Ovary (tissue), 7 donors: ENCODE measurements at regions not wholly inside any gene's neighbourhood (a gene's known extent, or its start where the extent isn't known, plus 50 kb on each side); places are given as distances from the start of the nearest gene placed in this dataset.

Experiments
- DNase-seq, 5 donors: peaks; one replicate each; pipeline ENCODE4 v3.0.0-alpha.2; 2019 to 2020
- H3K27ac ChIP-seq, 2 donors: fragments of 200-600 bp; one replicate each; pipeline versions ENCODE4 v1.5.1 to v1.8.0; 2019 to 2022
- H3K27me3 ChIP-seq: fragments of 200-600 bp; one replicate; pipeline ENCODE4 v1.8.0; 2022
- H3K36me3 ChIP-seq: fragments of 200-600 bp; sonication (generic); one replicate; pipeline ENCODE4 v1.5.1; 2019
- H3K4me1 ChIP-seq: one replicate; pipeline ENCODE4 v1.8.1; 2013; ENCODE audit warnings: mild to moderate bottlenecking, moderate library complexity; ENCODE audit not compliant: insufficient read depth
- H3K4me3 ChIP-seq: fragments of 200-600 bp; sonication (generic); one replicate; pipeline ENCODE4 v1.5.1; 2017
- H3K9me3 ChIP-seq, 2 donors: fragments of 200-600 bp in 1 of 2; sonication (generic) in 1 of 2; one replicate each; pipeline versions ENCODE4 v1.5.1 to v1.8.1; 2013 to 2019; ENCODE audit warnings: mild to moderate bottlenecking in 1 of 2, moderate library complexity in 1 of 2
- EP300 ChIP-seq: sonication (generic); formaldehyde crosslinking; IDR thresholded peaks from one replicate; pipeline ENCODE4 v1.6.1; 2017; ENCODE audit warnings: antibody characterized with exemption
- POLR2A ChIP-seq: fragments of 450-650 bp; IDR thresholded peaks from one replicate; pipeline ENCODE4 v1.6.1; 2017; ENCODE audit warnings: antibody characterized with exemption, mild to moderate bottlenecking, moderate library complexity
- WGBS, 3 donors: extraction: QIAGEN DNeasy Blood & Tissue Kit in 1 of 3; methylation state at CpG; one replicate each; pipeline versions ENCODE4 v1.1.5 to v1.1.7; 2013 to 2017; 5-methylcytosine and 5-hydroxymethylcytosine counted together
- intact Hi-C, 4 donors: fragments of 100-400 bp; cut with DNase I; formaldehyde crosslinking; loops; one replicate each; pipeline versions ENCODE4 v1.11.0 to v1.15.1; 2022 to 2023
- TF ChIP-seq, protein P1 (sequence below), 3 donors: fragments of 450-650 bp in 2 of 3; fragments of 200-600 bp in 1 of 3; IDR thresholded peaks; one replicate each; pipeline versions ENCODE4 v1.5.1 to v1.8.0; 2016 to 2022; ENCODE audit warnings: antibody characterized with exemption in 3 of 3, mild to moderate bottlenecking in 1 of 3
- donor health status: DM: no; HTN: no; CAD: no; lungs with moderate emphysema.
- donor health status: DM: no; HTN: no; CAD: no.
- donor health status: Bipolar disorder and iron deficiency.
- donor health status: DM: no; HTN: no; CAD: no.
- donor health status: DM: yes; HTN: yes; CAD: no.

DNA sequence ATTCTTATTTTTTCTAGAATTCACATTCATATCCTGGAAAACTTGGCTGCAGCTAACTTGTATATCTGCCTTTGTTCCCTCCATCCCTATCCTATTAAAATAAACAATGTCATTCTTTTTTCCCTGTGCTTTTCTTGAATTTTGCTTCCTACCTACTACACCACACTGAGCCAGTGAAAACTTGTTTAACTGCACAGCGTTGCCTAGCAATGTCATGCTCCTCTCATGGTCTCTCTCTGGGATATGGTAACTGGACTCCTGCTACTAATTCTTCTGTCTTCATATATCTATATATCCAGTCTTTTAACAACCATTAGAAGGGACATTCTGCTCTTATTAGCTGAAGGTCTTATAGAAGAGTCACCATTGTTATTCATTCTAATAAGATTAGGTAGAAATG is 434.4 kb downstream of the METTL15 start:
- DNase-seq = no peak
- Histone ChIP-seq H3K27me3 (no peaks in the 10 kb centered on the region), H3K4me3 (no peak overlapping the region), H3K36me3 (no peaks in the 10 kb centered on the region), H3K4me1 (no peaks in the 10 kb centered on the region), H3K27ac (no peak overlapping the region), H3K9me3 (no peaks in the 10 kb centered on the region)
- intact Hi-C loops = no loop called here
- WGBS, 3 donors = 82 to 93% (median 87%) methylated on average over 1 of the region's 1 CpG
- no peak for TF ChIP-seq EP300
- TF ChIP-seq, protein P1, sequence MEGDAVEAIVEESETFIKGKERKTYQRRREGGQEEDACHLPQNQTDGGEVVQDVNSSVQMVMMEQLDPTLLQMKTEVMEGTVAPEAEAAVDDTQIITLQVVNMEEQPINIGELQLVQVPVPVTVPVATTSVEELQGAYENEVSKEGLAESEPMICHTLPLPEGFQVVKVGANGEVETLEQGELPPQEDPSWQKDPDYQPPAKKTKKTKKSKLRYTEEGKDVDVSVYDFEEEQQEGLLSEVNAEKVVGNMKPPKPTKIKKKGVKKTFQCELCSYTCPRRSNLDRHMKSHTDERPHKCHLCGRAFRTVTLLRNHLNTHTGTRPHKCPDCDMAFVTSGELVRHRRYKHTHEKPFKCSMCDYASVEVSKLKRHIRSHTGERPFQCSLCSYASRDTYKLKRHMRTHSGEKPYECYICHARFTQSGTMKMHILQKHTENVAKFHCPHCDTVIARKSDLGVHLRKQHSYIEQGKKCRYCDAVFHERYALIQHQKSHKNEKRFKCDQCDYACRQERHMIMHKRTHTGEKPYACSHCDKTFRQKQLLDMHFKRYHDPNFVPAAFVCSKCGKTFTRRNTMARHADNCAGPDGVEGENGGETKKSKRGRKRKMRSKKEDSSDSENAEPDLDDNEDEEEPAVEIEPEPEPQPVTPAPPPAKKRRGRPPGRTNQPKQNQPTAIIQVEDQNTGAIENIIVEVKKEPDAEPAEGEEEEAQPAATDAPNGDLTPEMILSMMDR (IDR thresholded peaks at IDR 0.05) = no peak

DNA sequence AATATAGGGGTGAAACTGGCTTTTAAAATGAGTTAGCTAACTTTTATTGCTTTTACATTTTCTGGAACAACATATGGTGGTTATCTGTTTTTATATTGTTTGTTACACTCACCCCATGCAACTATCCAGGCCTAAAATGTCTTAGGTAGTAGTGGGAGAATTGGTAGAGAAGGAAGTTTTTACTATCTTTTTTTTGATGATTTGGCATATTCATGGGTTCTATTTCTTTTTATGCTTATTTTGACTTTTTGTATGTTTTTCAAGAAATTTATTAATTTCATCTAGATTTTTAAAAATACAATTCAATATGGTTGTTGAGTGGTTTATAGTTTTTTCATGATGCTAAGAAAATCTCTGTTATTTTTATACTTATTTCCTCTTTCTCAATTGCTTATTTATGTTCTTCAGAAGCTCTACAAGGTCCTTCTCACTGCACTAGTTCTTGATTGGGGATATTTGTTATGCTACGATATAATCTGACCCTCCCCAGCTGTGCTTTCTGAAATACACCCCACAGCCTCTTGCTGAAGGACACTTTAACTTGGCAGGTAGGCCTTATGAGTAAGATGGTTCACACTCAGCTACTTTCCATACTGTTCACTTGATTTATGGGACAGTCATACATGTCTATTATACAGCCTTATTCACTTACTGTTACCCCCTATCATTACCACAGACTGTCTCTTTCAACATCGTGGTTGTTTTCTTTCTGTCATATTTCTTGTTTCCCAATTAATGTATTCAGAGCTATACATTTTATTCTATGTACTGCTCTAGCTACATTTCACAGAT is 431.2 kb downstream of the METTL15 start:
- Histone ChIP-seq H3K27me3 (no peaks in the 10 kb centered on the region), H3K4me3 (no peak overlapping the region), H3K9me3 (no peaks in the 10 kb centered on the region), H3K27ac (no peak overlapping the region), H3K4me1 (no peaks in the 10 kb centered on the region), H3K36me3 (no peaks in the 10 kb centered on the region)
- 43 to 50% (median 47%) methylated on average over 2 of the region's 2 CpGs for WGBS, 3 donors
- intact Hi-C loops = no loop called here
- DNase-seq = no peak
- TF ChIP-seq POLR2A (no peak), EP300 (no peak)
- TF ChIP-seq, protein P1 (IDR thresholded peaks at IDR 0.05) = no peak

DNA sequence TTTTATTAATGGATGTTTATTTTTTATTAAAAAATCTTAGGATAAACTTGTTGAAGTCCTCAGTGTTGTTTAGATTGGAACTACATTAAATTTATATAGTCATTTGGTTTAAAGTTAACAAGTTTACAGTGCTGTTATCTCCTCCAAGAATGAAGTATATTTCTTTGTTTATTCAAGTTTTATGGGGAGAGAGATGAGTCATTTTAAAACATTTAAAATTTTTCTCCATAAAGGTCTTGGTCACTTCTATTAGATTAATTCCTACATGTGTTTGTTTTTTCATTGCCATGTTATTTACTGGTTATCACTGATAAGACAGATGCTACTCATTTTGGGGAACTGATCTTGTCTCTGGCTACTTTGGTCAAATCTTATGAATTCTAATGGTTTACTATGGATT is 429.6 kb downstream of the METTL15 start:
- no peak overlapping the region for H3K4me3 ChIP-seq
- no peak for DNase-seq
- H3K9me3 ChIP-seq = no peaks in the 10 kb centered on the region
- no peaks in the 10 kb centered on the region for H3K27me3 ChIP-seq
- H3K27ac ChIP-seq = no peak overlapping the region
- TF ChIP-seq POLR2A (no peak), EP300 (no peak)
- TF ChIP-seq, protein P1 (IDR thresholded peaks at IDR 0.05) = no peak
- H3K36me3 ChIP-seq = no peaks in the 10 kb centered on the region
- intact Hi-C loops = no loop called here
- no peaks in the 10 kb centered on the region for H3K4me1 ChIP-seq

DNA sequence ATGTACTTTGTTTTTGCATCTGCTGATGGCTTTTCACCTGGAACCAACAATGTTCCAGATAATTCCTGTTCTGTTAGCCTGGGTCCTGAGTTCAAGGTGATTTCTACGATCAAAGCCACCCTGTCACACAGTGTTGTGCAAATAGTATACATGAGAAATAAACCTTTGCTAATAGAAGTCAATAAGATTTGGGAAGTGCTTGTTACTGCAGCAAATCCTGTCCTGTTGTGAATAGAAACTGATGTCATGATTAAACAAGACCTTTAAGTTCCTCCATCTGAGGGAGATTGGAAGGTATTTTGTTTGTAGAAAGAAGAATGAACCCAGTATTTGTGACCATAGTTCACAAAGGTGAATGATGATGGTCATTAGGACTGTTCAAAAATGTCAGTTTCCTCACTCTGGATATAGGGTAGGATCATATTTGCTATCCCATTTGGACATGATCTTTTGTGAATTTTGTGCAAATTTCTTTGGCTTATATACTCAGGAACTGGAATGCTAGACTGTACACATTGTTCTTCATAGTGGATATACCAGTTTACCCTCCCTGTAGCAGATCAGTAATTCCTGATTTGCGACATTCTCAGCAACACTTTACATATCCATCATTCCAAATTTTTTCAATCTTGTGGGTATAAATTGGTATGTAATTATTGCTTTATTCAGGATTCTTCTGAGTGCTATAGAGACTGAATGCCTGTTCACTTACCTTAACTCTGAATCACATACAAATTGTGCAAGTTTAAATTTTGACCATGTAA is 428.5 kb downstream of the METTL15 start:
- 90 to 96% (median 90%) methylated on average over 2 of the region's 2 CpGs for WGBS, 3 donors
- TF ChIP-seq EP300 = no peak
- TF ChIP-seq POLR2A = no peak
- intact Hi-C loops = no loop called here

DNA sequence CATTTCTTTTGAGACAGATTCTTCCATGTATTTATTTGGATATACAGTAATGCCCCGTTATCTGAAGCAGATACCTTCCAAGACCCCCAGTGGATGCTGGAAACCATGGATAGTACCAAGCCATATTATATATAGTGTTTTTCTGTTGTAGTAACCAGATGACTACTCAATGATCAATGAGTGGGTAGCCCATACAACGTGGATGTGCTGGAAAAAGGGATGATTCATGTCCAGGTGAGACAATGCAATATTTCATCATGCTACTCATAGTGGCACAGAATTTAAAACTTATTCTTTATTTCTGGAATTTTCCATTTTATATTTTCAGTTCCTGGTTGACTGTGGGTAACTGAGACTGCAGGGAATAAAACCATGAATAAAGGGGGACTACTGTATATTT is 427.5 kb downstream of the METTL15 start:
- TF ChIP-seq, protein P1 (IDR thresholded peaks at IDR 0.05) = no peak
- TF ChIP-seq POLR2A = no peak
- no peak for TF ChIP-seq EP300
- WGBS, 3 donors = 70 to 76% (median 73%) methylated on average over 2 of the region's 2 CpGs
- Histone ChIP-seq H3K27me3 (no peaks in the 10 kb centered on the region), H3K27ac (no peak overlapping the region), H3K4me3 (no peak overlapping the region), H3K9me3 (no peaks in the 10 kb centered on the region), H3K4me1 (no peaks in the 10 kb centered on the region), H3K36me3 (no peaks in the 10 kb centered on the region)
- DNase-seq = no peak
- intact Hi-C loops = no loop called here

More for the DNA sequence above, 428.5 kb downstream of the METTL15 start:
- H3K27ac ChIP-seq = no peak overlapping the region
- H3K9me3 ChIP-seq = no peaks in the 10 kb centered on the region
- DNase-seq = no peak
- H3K4me3 ChIP-seq = no peak overlapping the region
- no peaks in the 10 kb centered on the region for H3K27me3 ChIP-seq
- no peaks in the 10 kb centered on the region for H3K36me3 ChIP-seq
- no peaks in the 10 kb centered on the region for H3K4me1 ChIP-seq
